GM12878 (cell line): ENCODE measurements at regions not wholly inside any gene's neighbourhood (a gene's known extent, or its start where the extent isn't known, plus 50 kb on each side); places are given as distances from the start of the nearest gene placed in this dataset.

Experiments used
- ATAC-seq: fragments of 200-7000 bp; cut with Tn5 transposase; 3 replicates; pipeline ENCODE4 v1.9.1; 2020; ENCODE audit warnings: mild to moderate bottlenecking, moderate library complexity
- BruUV-seq: library from RNA; stranded (reverse); fragments of 400-500 nt; replicated peaks from 2 replicates; lab custom pipeline; 2021; lab: Mats Ljungman, UMichigan
- CTCF ChIA-PET: fragments of 300-600 bp; sonication (Branson Sonifier 250); formaldehyde crosslinking; extraction: SDS; loops from one replicate; lab custom pipeline; 2021; ENCODE audit warnings: inconsistent platforms; lab: Yijun Ruan, JAX
- POLR2A ChIA-PET: fragments of 350-600 bp; formaldehyde crosslinking; extraction: SDS; loops from one replicate; lab custom pipeline; 2021; ENCODE audit warnings: inconsistent platforms; lab: Charles Lee
- RAD21 ChIA-PET: fragments of 300-600 bp; sonication (Branson Sonifier 250); formaldehyde crosslinking; loops from one replicate; lab custom pipeline; 2023; ENCODE audit warnings: antibody characterized with exemption; ENCODE audit not compliant: unreplicated experiment; lab: Charles Lee
- SMC1A ChIA-PET: fragments of 300-600 bp; sonication (Branson Sonifier 250); formaldehyde crosslinking; loops from one replicate; lab custom pipeline; 2023; ENCODE audit not compliant: unreplicated experiment, uncharacterized antibody; lab: Charles Lee
- DNase-seq: peaks from one replicate; pipeline ENCODE4 v3.0.0-alpha.2; 2011; ENCODE audit warnings: low read depth, low spot score
- FAIRE-seq: peaks from 3 replicates; lab custom pipeline; 2011; peaks lifted over from hg19 to GRCh38; lab: Jason Lieb, UNC
- H2AFZ ChIP-seq: 2 replicates; pipeline ENCODE4 v1.6.0; 2011; ENCODE audit warnings: low read depth, low read length, control low read depth; ENCODE audit not compliant: control insufficient read depth
- H3K27ac ChIP-seq: 2 replicates; pipeline ENCODE4 v1.5.1; 2011; ENCODE audit warnings: control low read depth; ENCODE audit not compliant: control insufficient read depth, insufficient read depth
- H3K27me3 ChIP-seq, 2 experiments: replicated peaks in 1 of 2; 2 replicates each; pipeline versions ENCODE4 v1.6.0 to v1.6.1; 2011; ENCODE audit warnings: low read length in 1 of 2; ENCODE audit not compliant: control insufficient read depth in 2 of 2, insufficient read depth in 2 of 2
- H3K36me3 ChIP-seq, 2 experiments: 2 replicates each; pipeline ENCODE4 v1.5.1; 2011; ENCODE audit warnings: low read length in 1 of 2; ENCODE audit not compliant: control insufficient read depth in 2 of 2, insufficient read depth in 2 of 2
- H3K4me1 ChIP-seq: 2 replicates; pipeline ENCODE4 v1.6.1; 2011; ENCODE audit warnings: mild to moderate bottlenecking, low read length, moderate library complexity, mixed read lengths; ENCODE audit not compliant: control insufficient read depth, insufficient read depth
- H3K4me2 ChIP-seq: 2 replicates; pipeline ENCODE4 v1.6.0; 2011; ENCODE audit warnings: control low read depth; ENCODE audit not compliant: control insufficient read depth, insufficient read depth
- H3K4me3 ChIP-seq: fragments of 200-600 bp; sonication (generic); 2 replicates; pipeline ENCODE4 v1.5.1; 2016
- H3K79me2 ChIP-seq: 2 replicates; pipeline ENCODE4 v1.6.0; 2011; ENCODE audit warnings: low read length; ENCODE audit not compliant: control insufficient read depth, insufficient read depth
- H3K9ac ChIP-seq: 2 replicates; pipeline ENCODE4 v1.8.0; 2011; ENCODE audit warnings: low read length, control low read depth, mixed read lengths; ENCODE audit not compliant: control insufficient read depth, insufficient read depth
- H3K9me3 ChIP-seq: replicated peaks from 3 replicates; pipeline ENCODE4 v1.5.1; 2011; ENCODE audit warnings: mild to moderate bottlenecking, low read length; ENCODE audit not compliant: control insufficient read depth, insufficient read depth
- H4K20me1 ChIP-seq: 2 replicates; pipeline ENCODE4 v1.6.0; 2011; ENCODE audit not compliant: control insufficient read depth, insufficient read depth
- CHD1 ChIP-seq: IDR thresholded peaks from 2 replicates; pipeline ENCODE4 v1.6.1; 2012; ENCODE audit warnings: low read depth, low read length, improper control_type of control experiment
- CHD4 ChIP-seq: fragments of 200-600 bp; sonication (generic); IDR thresholded peaks from 2 replicates; pipeline ENCODE4 v1.6.1; 2016; ENCODE audit warnings: mild to moderate bottlenecking
- CTCF ChIP-seq, 3 experiments: IDR thresholded peaks in 2 of 3; conservative IDR thresholded peaks in 1 of 3; 2 replicates each; pipeline ENCODE4 v1.5.1; 2011; ENCODE audit warnings: low read depth in 3 of 3, low read length in 3 of 3, mild to moderate bottlenecking in 3 of 3, control low read depth in 2 of 3, moderate library complexity in 2 of 3, inconsistent platforms in 1 of 3, mixed read lengths in 1 of 3; ENCODE audit not compliant: control insufficient read depth in 2 of 3, insufficient read depth in 1 of 3; ENCODE audit errors: extremely low read depth in 1 of 3
- E2F4 ChIP-seq: IDR thresholded peaks from 2 replicates; pipeline ENCODE4 v1.6.1; 2012; ENCODE audit warnings: low read depth, low read length, improper control_type of control experiment
- NR2F1 ChIP-seq: fragments of 450-650 bp; conservative IDR thresholded peaks from 2 replicates; pipeline ENCODE4 v1.6.1; 2017; ENCODE audit warnings: mild to moderate bottlenecking
- POLR2A ChIP-seq: IDR thresholded peaks from 2 replicates; pipeline ENCODE4 v1.6.1; 2011; ENCODE audit warnings: low read depth, mild to moderate bottlenecking, low read length
- RCOR1 ChIP-seq: conservative IDR thresholded peaks from 2 replicates; pipeline ENCODE4 v1.6.1; 2012; ENCODE audit warnings: low read depth, low read length, improper control_type of control experiment
- USF1 ChIP-seq: IDR thresholded peaks from 2 replicates; pipeline ENCODE4 v1.6.1; 2011; ENCODE audit warnings: borderline replicate concordance, low read depth, mild to moderate bottlenecking, moderate library complexity, mixed read lengths, low read length; ENCODE audit not compliant: insufficient read depth; ENCODE audit errors: extremely low read length
- YY1 ChIP-seq: IDR thresholded peaks from 2 replicates; pipeline ENCODE4 v1.6.1; 2011; ENCODE audit warnings: low read depth, mild to moderate bottlenecking, low read length
- ZNF24 ChIP-seq: fragments of 450-650 bp; IDR thresholded peaks from 2 replicates; pipeline ENCODE4 v1.6.1; 2017; ENCODE audit warnings: antibody characterized with exemption, mild to moderate bottlenecking
- ZNF622 ChIP-seq: fragments of 450-650 bp; IDR thresholded peaks from 2 replicates; pipeline ENCODE4 v1.6.1; 2017; ENCODE audit warnings: mild to moderate bottlenecking, inconsistent platforms
- WGBS: methylation state at CpG from one replicate; pipeline ENCODE4 v1.1.6; 2016; ENCODE audit warnings: low lambda C conversion rate; ENCODE audit not compliant: insufficient replicate concordance, insufficient coverage; ENCODE audit errors: missing lambda C conversion rate; 5-methylcytosine and 5-hydroxymethylcytosine counted together
- in situ Hi-C: fragments of 300-500 bp; cut with MboI; formaldehyde crosslinking; loops from 9 replicates; pipeline ENCODE4 v1.14.3; 2018; ENCODE audit warnings: mixed read lengths
- intact Hi-C: fragments of 100-400 bp; cut with micrococcal nuclease; formaldehyde crosslinking; loops from one replicate; pipeline ENCODE4 v1.14.2; 2022; ENCODE audit not compliant: unreplicated experiment
- TF ChIP-seq, protein P1 (sequence below): fragments of 450-650 bp; IDR thresholded peaks from 2 replicates; pipeline ENCODE4 v1.6.1; 2016; ENCODE audit warnings: mild to moderate bottlenecking
- TF ChIP-seq, protein P2 (sequence below): fragments of 450-650 bp; IDR thresholded peaks from 2 replicates; pipeline ENCODE4 v1.6.1; 2018; ENCODE audit warnings: mild to moderate bottlenecking, low read depth, moderate library complexity; ENCODE audit not compliant: partially characterized antibody

GRCh38 chr13:44626176-44626575, 50.0 kb upstream of the TSC22D1 start:
- in situ Hi-C loops = no loop called here
- Histone ChIP-seq H3K4me3 (no peak overlapping the region), H3K27me3 (no peaks in the 10 kb centered on the region), H3K4me1 (no peaks in the 10 kb centered on the region), H3K36me3 (no peaks in the 10 kb centered on the region), H3K9ac (no peak overlapping the region), H3K4me2 (no peak overlapping the region), H3K79me2 (no peaks in the 10 kb centered on the region), H4K20me1 (no peaks in the 10 kb centered on the region), H3K9me3 (no peaks in the 10 kb centered on the region), H2AFZ (no peak overlapping the region), H3K27ac (no peak overlapping the region)
- no peak for ATAC-seq
- TF ChIP-seq RCOR1 (no peak), NR2F1 (no peak), CHD4 (no peak), USF1 (no peak), ZNF24 (no peak), POLR2A (no peak), YY1 (no peak), CHD1 (no peak), ZNF622 (no peak), E2F4 (no peak), CTCF (IDR thresholded peaks at IDR 0.05 in 2 of 3, conservative IDR thresholded peaks at IDR 0.05 in 1 of 3; ENCODE audit: control insufficient read depth in 2 of 3, extremely low read depth in 1 of 3, insufficient read depth in 1 of 3, low read depth in 3 of 3, low read length in 3 of 3) (no peak)
- TF ChIP-seq, protein P1, sequence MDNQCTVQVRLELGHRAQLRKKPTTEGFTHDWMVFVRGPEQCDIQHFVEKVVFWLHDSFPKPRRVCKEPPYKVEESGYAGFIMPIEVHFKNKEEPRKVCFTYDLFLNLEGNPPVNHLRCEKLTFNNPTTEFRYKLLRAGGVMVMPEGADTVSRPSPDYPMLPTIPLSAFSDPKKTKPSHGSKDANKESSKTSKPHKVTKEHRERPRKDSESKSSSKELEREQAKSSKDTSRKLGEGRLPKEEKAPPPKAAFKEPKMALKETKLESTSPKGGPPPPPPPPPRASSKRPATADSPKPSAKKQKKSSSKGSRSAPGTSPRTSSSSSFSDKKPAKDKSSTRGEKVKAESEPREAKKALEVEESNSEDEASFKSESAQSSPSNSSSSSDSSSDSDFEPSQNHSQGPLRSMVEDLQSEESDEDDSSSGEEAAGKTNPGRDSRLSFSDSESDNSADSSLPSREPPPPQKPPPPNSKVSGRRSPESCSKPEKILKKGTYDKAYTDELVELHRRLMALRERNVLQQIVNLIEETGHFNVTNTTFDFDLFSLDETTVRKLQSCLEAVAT = no peak
- TF ChIP-seq, protein P2, sequence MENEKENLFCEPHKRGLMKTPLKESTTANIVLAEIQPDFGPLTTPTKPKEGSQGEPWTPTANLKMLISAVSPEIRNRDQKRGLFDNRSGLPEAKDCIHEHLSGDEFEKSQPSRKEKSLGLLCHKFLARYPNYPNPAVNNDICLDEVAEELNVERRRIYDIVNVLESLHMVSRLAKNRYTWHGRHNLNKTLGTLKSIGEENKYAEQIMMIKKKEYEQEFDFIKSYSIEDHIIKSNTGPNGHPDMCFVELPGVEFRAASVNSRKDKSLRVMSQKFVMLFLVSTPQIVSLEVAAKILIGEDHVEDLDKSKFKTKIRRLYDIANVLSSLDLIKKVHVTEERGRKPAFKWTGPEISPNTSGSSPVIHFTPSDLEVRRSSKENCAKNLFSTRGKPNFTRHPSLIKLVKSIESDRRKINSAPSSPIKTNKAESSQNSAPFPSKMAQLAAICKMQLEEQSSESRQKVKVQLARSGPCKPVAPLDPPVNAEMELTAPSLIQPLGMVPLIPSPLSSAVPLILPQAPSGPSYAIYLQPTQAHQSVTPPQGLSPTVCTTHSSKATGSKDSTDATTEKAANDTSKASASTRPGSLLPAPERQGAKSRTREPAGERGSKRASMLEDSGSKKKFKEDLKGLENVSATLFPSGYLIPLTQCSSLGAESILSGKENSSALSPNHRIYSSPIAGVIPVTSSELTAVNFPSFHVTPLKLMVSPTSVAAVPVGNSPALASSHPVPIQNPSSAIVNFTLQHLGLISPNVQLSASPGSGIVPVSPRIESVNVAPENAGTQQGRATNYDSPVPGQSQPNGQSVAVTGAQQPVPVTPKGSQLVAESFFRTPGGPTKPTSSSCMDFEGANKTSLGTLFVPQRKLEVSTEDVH = no peak
- RAD21 ChIA-PET = interaction anchor here (0.6 kb wide), 1 partner anchor 68 kb away, joined by 4 read pairs; no protein-coding TSS in a partner anchor
- POLR2A ChIA-PET = no interaction called here
- SMC1A ChIA-PET = interaction anchor here (1.1 kb wide), 1 partner anchor 581 kb away, joined by 4 read pairs; no protein-coding TSS in a partner anchor
- no peak for FAIRE-seq
- 58% methylated on average over 2 of the region's 2 CpGs for WGBS
- intact Hi-C loops = no loop called here
- BruUV-seq = no TSS peak
- CTCF ChIA-PET = no interaction called here
- no peak for DNase-seq
